Peyer's patch (tissue), 4 donors: ENCODE measurements at regions not wholly inside any gene's neighbourhood (a gene's known extent, or its start where the extent isn't known, plus 50 kb on each side); places are given as distances from the start of the nearest gene placed in this dataset.

Experiments
- DNase-seq, 3 donors: peaks; one replicate each; pipeline ENCODE4 v3.0.0-alpha.2; 2017 to 2019
- H3K27ac ChIP-seq, 4 donors: fragments of 200-600 bp; sonication (generic); one replicate each; pipeline ENCODE4 v1.5.1; 2016 to 2019
- H3K27me3 ChIP-seq, 2 donors: fragments of 200-600 bp; sonication (generic); one replicate each; pipeline ENCODE4 v1.5.1; 2019
- H3K36me3 ChIP-seq, 3 donors: fragments of 200-600 bp; sonication (generic); one replicate each; pipeline ENCODE4 v1.5.1; 2016 to 2019
- H3K4me1 ChIP-seq, 4 donors: fragments of 200-600 bp; sonication (generic); one replicate each; pipeline ENCODE4 v1.5.1; 2016 to 2019
- H3K4me3 ChIP-seq, 4 donors: fragments of 200-600 bp; sonication (generic); 1 replicate in 3 of 4; 2 replicates in 1 of 4; pipeline ENCODE4 v1.5.1; 2016 to 2019; ENCODE audit warnings: mild to moderate bottlenecking in 1 of 4
- H3K9me3 ChIP-seq, 4 donors: fragments of 200-600 bp; sonication (generic); one replicate each; pipeline ENCODE4 v1.5.1; 2016 to 2019; ENCODE audit warnings: mild to moderate bottlenecking in 1 of 4
- CTCF ChIP-seq, 6 experiments: fragments of 450-650 bp in 4 of 6; fragments of 200-600 bp in 2 of 6; sonication (generic) in 1 of 6; IDR thresholded peaks; one replicate each; pipeline ENCODE4 v1.5.1; 2017 to 2019; ENCODE audit warnings: antibody characterized with exemption in 6 of 6, mild to moderate bottlenecking in 3 of 6, moderate library complexity in 1 of 6
- POLR2A ChIP-seq, 2 donors: fragments of 450-650 bp; IDR thresholded peaks; one replicate each; pipeline ENCODE4 v1.5.1; 2017; ENCODE audit warnings: antibody characterized with exemption in 2 of 2, mild to moderate bottlenecking in 2 of 2, moderate library complexity in 2 of 2

DNA sequence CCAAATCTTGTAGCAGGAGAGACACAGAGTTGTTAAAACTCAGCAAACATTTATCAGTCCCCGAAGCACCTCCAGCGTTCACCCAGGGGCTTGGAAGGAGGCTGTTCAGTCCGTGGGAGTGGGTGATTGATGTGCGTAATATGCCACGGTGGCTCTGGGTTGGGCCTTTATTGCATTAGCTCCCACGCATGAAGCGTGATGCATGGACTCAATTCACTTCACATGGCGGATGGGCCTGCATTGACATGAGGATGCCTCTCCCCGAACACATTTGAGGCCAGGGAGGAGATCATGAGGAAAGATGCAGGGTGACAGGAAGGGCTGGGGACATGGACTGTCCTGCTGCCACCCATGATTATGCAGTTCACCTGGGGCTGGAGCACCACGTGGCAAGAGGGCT, 126.5 kb downstream of the FAM43A start:
- Histone ChIP-seq H3K27me3 (no peaks in the 10 kb centered on the region), H3K27ac (no peak overlapping the region), H3K4me1 (no peaks in the 10 kb centered on the region), H3K36me3 (no peaks in the 10 kb centered on the region), H3K9me3 (no peaks in the 10 kb centered on the region), H3K4me3 (no peak overlapping the region)
- no peak for DNase-seq
- TF ChIP-seq CTCF (IDR thresholded peaks at IDR 0.05) (no peak), POLR2A (IDR thresholded peaks at IDR 0.05) (no peak)

GRCh38 chr3:194814878-194815357, 129.2 kb downstream of the FAM43A start:
- Histone ChIP-seq H3K27ac (no peak overlapping the region), H3K4me1 (no peaks in the 10 kb centered on the region), H3K4me3 (no peak overlapping the region), H3K9me3 (no peaks in the 10 kb centered on the region), H3K27me3 (no peaks in the 10 kb centered on the region), H3K36me3 (no peaks in the 10 kb centered on the region)
- TF ChIP-seq POLR2A (IDR thresholded peaks at IDR 0.05): no peak
- no peak for TF ChIP-seq CTCF (IDR thresholded peaks at IDR 0.05)
- DNase-seq: no peak

GRCh38 chr3:194816748-194817591, 131.3 kb downstream of the FAM43A start:
- Histone ChIP-seq H3K9me3 (no peaks in the 10 kb centered on the region), H3K4me1 (no peaks in the 10 kb centered on the region), H3K27me3 (no peaks in the 10 kb centered on the region), H3K36me3 (no peaks in the 10 kb centered on the region), H3K27ac (no peak overlapping the region), H3K4me3 (no peak overlapping the region)
- no peak for DNase-seq
- TF ChIP-seq POLR2A (IDR thresholded peaks at IDR 0.05) (no peak), CTCF (IDR thresholded peaks at IDR 0.05) (no peak)

DNA sequence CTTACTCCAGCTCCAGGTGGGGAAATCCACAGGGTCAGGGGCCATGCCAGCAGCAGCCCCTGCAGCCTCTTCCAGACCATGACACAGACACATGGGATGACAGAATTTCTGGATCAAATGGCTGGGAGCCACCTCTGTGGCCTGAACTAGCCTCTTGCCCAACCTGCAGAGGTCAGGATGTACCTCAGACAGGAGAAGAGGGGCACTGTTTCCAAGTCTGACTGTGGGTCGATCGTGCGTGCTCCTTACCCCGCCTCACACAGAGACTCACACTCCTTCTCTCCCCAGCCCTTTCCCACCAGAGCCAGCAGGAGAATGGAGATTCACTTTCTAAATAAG, 131.9 kb downstream of the FAM43A start:
- no peaks in the 10 kb centered on the region for H3K27me3 ChIP-seq
- TF ChIP-seq POLR2A (IDR thresholded peaks at IDR 0.05): no peak
- TF ChIP-seq CTCF (IDR thresholded peaks at IDR 0.05): no peak
- H3K27ac ChIP-seq: no peak overlapping the region
- no peaks in the 10 kb centered on the region for H3K36me3 ChIP-seq
- no peaks in the 10 kb centered on the region for H3K4me1 ChIP-seq
- H3K4me3 ChIP-seq: no peak overlapping the region
- H3K9me3 ChIP-seq: no peaks in the 10 kb centered on the region
- DNase-seq: no peak

DNA sequence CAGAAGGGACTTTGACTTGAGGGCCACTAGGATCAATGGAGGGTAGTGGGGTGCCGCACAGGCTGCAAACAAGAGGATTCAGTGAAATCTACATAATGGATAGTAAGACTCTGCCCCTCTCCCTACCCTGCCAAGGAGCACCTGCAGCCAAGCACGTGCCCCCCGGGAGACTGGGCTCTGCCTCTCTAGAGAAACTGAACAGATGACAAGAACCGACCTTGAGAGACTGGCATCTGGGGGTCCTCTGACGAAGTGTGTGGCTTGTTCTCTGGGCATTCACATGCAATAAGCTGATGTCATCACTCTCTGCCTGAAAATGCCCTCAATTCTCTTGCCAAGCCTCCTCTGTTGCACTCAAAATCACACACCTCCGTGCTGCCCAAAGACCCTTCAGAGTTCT, 132.3 kb downstream of the FAM43A start:
- H3K4me3 ChIP-seq: no peak overlapping the region
- no peaks in the 10 kb centered on the region for H3K9me3 ChIP-seq
- H3K36me3 ChIP-seq: no peaks in the 10 kb centered on the region
- no peaks in the 10 kb centered on the region for H3K27me3 ChIP-seq
- no peaks in the 10 kb centered on the region for H3K4me1 ChIP-seq
- DNase-seq: no peak
- TF ChIP-seq POLR2A (IDR thresholded peaks at IDR 0.05) (no peak), CTCF (IDR thresholded peaks at IDR 0.05) (no peak)
- no peak overlapping the region for H3K27ac ChIP-seq
